Pancreas (tissue), 10 donors: ENCODE measurements at regions not wholly inside any gene's neighbourhood (a gene's known extent, or its start where the extent isn't known, plus 50 kb on each side); places are given as distances from the start of the nearest gene placed in this dataset.

Experiments used
- ATAC-seq, 4 donors: fragments of 200-7000 bp; cut with Tn5 transposase; one replicate each; pipeline versions ENCODE4 v1.8.0 to v1.9.1; 2020; ENCODE audit warnings: mild to moderate bottlenecking in 4 of 4, moderate library complexity in 4 of 4
- DNase-seq, 6 donors: peaks; one replicate each; pipeline ENCODE4 v3.0.0-alpha.2; 2020
- FAIRE-seq: peaks from 2 replicates; lab custom pipeline; 2012; peaks lifted over from hg19 to GRCh38; lab: Jason Lieb, UNC
- H3K27ac ChIP-seq, 4 donors: fragments of 200-600 bp; sonication (generic); 1 replicate in 3 of 4; 2 replicates in 1 of 4; pipeline versions ENCODE4 v1.5.0 to v1.8.0; 2020
- H3K27me3 ChIP-seq, 4 donors: fragments of 200-600 bp; one replicate each; pipeline ENCODE4 v1.8.0; 2021
- H3K36me3 ChIP-seq, 3 donors: fragments of 200-600 bp; sonication (generic) in 1 of 3; one replicate each; pipeline versions ENCODE4 v1.5.0 to v1.8.0; 2020 to 2021
- H3K4me1 ChIP-seq, 3 donors: fragments of 200-600 bp; one replicate each; pipeline ENCODE4 v1.8.0; 2021
- H3K4me3 ChIP-seq, 4 donors: fragments of 200-600 bp; sonication (generic) in 2 of 4; one replicate each; pipeline versions ENCODE4 v1.5.0 to v1.8.0; 2020 to 2021
- H3K9me3 ChIP-seq, 4 donors: fragments of 200-600 bp; one replicate each; pipeline ENCODE4 v1.8.0; 2021
- WGBS, 2 donors: extraction: QIAGEN DNeasy Blood & Tissue Kit; methylation state at CpG; one replicate each; pipeline ENCODE4 v1.1.7; 2013; 5-methylcytosine and 5-hydroxymethylcytosine counted together
- intact Hi-C, 3 donors: fragments of 100-400 bp; cut with DNase I; formaldehyde crosslinking; loops; one replicate each; pipeline versions ENCODE4 v1.11.1 to v1.14.2; 2022
- TF ChIP-seq, protein P1 (sequence below), 4 donors: fragments of 200-600 bp; sonication (generic) in 3 of 4; IDR thresholded peaks; one replicate each; pipeline versions ENCODE4 v1.5.0 to v1.8.0; 2021; ENCODE audit warnings: antibody characterized with exemption in 4 of 4
- donor health status: healthy with polysubstance abuse.
- donor health status: DM: no; HTN: no; CAD: no; lungs with moderate emphysema.
- donor health status: DM: no; HTN: no; CAD: no.
- donor health status: control.
- donor health status: control.
- donor health status: Bipolar disorder and iron deficiency.
- donor health status: DM: yes; HTN: yes; CAD: no.
- donor health status: DM: no; HTN: no; CAD: no.
- donor health status: DM: no; HTN: no; CAD: no.
- donor health status: DM: yes; HTN: yes; CAD: no.

DNA sequence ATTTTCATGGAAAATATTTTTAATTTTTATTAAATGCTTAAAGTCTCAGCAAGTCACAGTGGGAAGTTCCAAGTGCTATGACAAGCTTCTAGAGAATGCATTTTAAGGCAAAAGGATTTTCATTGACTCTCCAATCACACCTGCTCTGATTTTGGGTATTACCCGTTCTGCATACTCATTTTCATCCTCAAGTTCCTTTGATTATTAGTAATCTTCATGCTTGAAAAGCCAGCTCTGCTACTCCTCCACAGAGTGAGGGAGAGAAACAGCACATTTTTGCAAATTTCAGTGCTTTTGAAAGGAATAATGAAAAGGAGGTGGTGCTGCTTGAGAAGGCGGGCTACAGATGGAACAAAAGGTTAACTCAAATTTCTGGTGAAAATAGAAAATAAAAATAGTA, 450.7 kb downstream of the NSUN3 start:
- FAIRE-seq (no peak), DNase-seq (no peak), ATAC-seq (no peak)
- TF ChIP-seq, protein P1, sequence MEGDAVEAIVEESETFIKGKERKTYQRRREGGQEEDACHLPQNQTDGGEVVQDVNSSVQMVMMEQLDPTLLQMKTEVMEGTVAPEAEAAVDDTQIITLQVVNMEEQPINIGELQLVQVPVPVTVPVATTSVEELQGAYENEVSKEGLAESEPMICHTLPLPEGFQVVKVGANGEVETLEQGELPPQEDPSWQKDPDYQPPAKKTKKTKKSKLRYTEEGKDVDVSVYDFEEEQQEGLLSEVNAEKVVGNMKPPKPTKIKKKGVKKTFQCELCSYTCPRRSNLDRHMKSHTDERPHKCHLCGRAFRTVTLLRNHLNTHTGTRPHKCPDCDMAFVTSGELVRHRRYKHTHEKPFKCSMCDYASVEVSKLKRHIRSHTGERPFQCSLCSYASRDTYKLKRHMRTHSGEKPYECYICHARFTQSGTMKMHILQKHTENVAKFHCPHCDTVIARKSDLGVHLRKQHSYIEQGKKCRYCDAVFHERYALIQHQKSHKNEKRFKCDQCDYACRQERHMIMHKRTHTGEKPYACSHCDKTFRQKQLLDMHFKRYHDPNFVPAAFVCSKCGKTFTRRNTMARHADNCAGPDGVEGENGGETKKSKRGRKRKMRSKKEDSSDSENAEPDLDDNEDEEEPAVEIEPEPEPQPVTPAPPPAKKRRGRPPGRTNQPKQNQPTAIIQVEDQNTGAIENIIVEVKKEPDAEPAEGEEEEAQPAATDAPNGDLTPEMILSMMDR (IDR thresholded peaks at IDR 0.05): no peak
- intact Hi-C loops: no loop called here
- Histone ChIP-seq H3K9me3 (no peaks in the 10 kb centered on the region), H3K27ac (no peak overlapping the region), H3K4me1 (no peaks in the 10 kb centered on the region), H3K27me3 (no peaks in the 10 kb centered on the region), H3K36me3 (no peaks in the 10 kb centered on the region), H3K4me3 (no peak overlapping the region)
- WGBS, 2 donors: 73 to 88% methylated on average over 2 of the region's 2 CpGs

DNA sequence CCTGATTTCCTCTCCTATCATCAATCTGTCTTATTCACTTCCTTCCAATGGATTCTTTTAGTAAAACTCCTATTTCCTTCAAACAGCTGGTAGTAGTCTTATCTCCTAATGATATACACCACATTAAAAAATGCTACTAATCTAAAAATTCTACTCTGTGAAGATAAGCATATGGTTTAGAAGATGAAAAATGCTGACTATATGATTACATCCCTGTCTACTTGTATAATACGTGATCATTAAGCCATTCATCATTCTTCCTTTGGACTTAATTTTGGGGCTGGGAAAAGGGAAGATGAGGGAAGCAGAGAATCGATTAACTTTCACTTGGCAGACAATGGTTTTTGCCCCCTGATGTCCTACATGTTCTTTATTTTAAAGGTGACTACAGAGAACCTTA, 453.1 kb downstream of the NSUN3 start:
- ATAC-seq (no peak), DNase-seq (no peak), FAIRE-seq (no peak)
- Histone ChIP-seq H3K27ac (no peak overlapping the region), H3K27me3 (no peaks in the 10 kb centered on the region), H3K4me1 (no peaks in the 10 kb centered on the region), H3K4me3 (no peak overlapping the region), H3K9me3 (no peaks in the 10 kb centered on the region), H3K36me3 (no peaks in the 10 kb centered on the region)
- TF ChIP-seq, protein P1 (IDR thresholded peaks at IDR 0.05): no peak
- WGBS, 2 donors: 73 to 89% methylated on average over 2 of the region's 2 CpGs
- intact Hi-C loops: no loop called here

DNA sequence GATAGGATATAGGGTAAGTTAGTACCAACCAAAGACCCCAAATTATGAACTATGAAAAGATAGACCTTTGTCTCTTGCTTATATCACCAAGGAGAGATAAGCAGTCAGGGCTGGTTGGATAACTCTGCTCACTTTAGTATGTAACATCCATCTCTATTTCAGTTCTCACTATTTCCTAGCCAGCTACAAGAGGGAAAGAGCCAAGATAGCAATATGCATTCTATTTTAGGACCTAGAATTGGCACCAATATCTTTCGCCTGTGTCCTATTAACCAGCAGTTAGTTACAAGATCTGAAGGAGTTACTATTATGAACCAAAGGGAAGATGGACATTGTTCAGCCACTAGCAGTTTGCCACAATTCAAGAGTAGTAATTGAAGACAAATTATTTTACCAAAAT, 457.5 kb downstream of the NSUN3 start:
- Histone ChIP-seq H3K9me3 (no peaks in the 10 kb centered on the region), H3K27ac (no peak overlapping the region), H3K27me3 (no peaks in the 10 kb centered on the region), H3K4me3 (no peak overlapping the region), H3K4me1 (peaks cover 0 to 8% (median 7%) of the 10 kb centered on the region in 3 donors), H3K36me3 (no peaks in the 10 kb centered on the region)
- DNase-seq (no peak), ATAC-seq (no peak), FAIRE-seq (no peak)
- WGBS, 2 donors: 83 to 89% methylated on average over 1 of the region's 1 CpG
- TF ChIP-seq, protein P1 (IDR thresholded peaks at IDR 0.05): no peak
- intact Hi-C loops: no loop called here

DNA sequence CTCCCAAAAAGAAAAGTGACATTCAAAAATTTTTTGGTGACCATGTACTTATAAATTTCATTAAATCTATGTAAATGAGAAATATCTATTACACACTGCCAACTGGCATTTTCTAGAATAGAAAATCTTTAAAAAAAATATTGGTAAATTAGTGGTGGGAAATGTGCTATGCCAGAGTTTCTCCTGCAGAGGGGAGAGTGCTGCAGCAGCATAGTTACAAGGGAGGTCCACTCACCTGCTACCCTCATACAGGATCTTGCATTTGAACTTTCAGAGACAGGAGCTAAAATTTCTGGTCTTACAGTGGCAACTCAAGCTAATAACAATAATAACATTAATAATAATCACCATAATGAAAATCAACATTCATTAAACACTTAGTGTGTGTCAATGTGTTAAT, 459.6 kb downstream of the NSUN3 start:
- no peaks in the 10 kb centered on the region for H3K27me3 ChIP-seq
- H3K4me3 ChIP-seq: no peak overlapping the region
- H3K4me1 ChIP-seq: peaks cover 0 to 8% (median 7%) of the 10 kb centered on the region in 3 donors
- ATAC-seq (no peak), FAIRE-seq (no peak), DNase-seq (no peak)
- TF ChIP-seq, protein P1 (IDR thresholded peaks at IDR 0.05): no peak
- intact Hi-C loops: no loop called here
- H3K9me3 ChIP-seq: no peaks in the 10 kb centered on the region
- H3K36me3 ChIP-seq: no peaks in the 10 kb centered on the region
- no peak overlapping the region for H3K27ac ChIP-seq

DNA sequence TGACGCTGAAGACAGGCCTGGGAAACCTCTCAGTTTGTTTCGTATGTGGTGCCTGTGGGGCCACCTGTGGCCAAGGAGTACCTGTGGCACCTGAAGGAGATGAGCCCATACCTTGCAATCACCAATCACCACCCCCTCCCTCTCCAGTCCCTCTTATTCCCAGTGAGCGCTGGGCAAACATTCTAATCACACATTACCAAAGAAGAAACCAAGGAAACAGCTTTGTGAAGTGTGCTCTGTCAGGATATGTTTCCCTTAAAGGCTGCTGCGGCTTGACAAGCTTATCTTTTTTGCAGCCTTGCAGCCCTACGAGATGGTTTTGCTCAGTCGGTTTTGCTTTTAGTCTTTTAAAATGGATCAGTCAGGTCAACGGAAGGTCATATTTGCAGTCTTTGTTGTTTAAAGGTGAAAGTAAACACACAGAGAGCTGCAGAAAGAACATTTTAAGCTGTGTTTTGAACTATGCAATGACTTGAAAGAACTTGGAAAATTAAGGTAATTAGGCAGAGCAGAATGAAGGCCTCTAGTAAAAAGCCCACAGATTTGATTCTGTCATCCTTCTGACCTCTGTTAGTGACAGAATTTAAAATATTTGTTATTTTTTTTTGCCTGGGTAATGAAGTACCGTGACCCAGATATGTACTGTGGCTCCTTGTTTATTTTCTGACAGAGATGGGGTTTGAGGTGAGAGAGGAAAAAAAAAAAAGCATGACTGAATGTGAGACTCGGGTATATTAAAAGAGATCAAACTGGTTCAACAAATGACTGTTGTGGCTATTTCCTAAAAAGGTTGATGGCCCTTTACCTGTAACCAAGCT, 461.4 kb downstream of the NSUN3 start:
- no peaks in the 10 kb centered on the region for H3K36me3 ChIP-seq
- FAIRE-seq (no peak), ATAC-seq (peak; percentile 68 to 85 (median 81)), DNase-seq (peak in 3 of 6 donors; percentile 14 to 22 (median 20))
- intact Hi-C loops: no loop called here
- peaks cover 0 to 8% (median 7%) of the 10 kb centered on the region in 3 donors for H3K4me1 ChIP-seq
- no peak overlapping the region for H3K27ac ChIP-seq
- 12 to 17% methylated on average over 9 of the region's 9 CpGs for WGBS, 2 donors
- TF ChIP-seq, protein P1 (IDR thresholded peaks at IDR 0.05): no peak
- no peaks in the 10 kb centered on the region for H3K27me3 ChIP-seq
- no peaks in the 10 kb centered on the region for H3K9me3 ChIP-seq
- H3K4me3 ChIP-seq: no peak overlapping the region
